Mucosa of descending colon (tissue), 3 donors: ENCODE measurements at regions not wholly inside any gene's neighbourhood (a gene's known extent, or its start where the extent isn't known, plus 50 kb on each side); places are given as distances from the start of the nearest gene placed in this dataset.

Source experiments
- ATAC-seq: fragments of 200-7000 bp; cut with Tn5 transposase; one replicate; pipeline ENCODE4 v1.9.1; 2020; ENCODE audit warnings: mild to moderate bottlenecking, moderate library complexity
- DNase-seq, 3 donors: peaks; one replicate each; pipeline ENCODE4 v3.0.0-alpha.2; 2020
- H3K36me3 ChIP-seq: fragments of 200-600 bp; one replicate; pipeline ENCODE4 v1.8.0; 2021; ENCODE audit warnings: low read depth, mild to moderate bottlenecking
- H3K4me1 ChIP-seq: fragments of 200-600 bp; one replicate; pipeline ENCODE4 v1.8.0; 2021; ENCODE audit warnings: low read depth, mild to moderate bottlenecking
- H3K4me3 ChIP-seq: fragments of 200-600 bp; one replicate; pipeline ENCODE4 v1.8.0; 2021; ENCODE audit warnings: mild to moderate bottlenecking
- H3K9me3 ChIP-seq: fragments of 200-600 bp; one replicate; pipeline ENCODE4 v1.8.0; 2021; ENCODE audit warnings: mild to moderate bottlenecking
- intact Hi-C, 2 donors: fragments of 100-400 bp; cut with DNase I in 1 of 2; cut with micrococcal nuclease in 1 of 2; formaldehyde crosslinking; loops; one replicate each; pipeline versions ENCODE4 v1.11.0 to v1.11.1; 2022; cut with DNase I, micrococcal nuclease
- TF ChIP-seq, protein P1 (sequence below): fragments of 200-600 bp; IDR thresholded peaks from one replicate; pipeline ENCODE4 v1.8.0; 2022; ENCODE audit warnings: antibody characterized with exemption, mild to moderate bottlenecking
- donor health status: DM: no; HTN: no; CAD: no; lungs with moderate emphysema.
- donor health status: DM: no; HTN: no; CAD: no.
- donor health status: DM: no; HTN: yes; CAD: no.

DNA sequence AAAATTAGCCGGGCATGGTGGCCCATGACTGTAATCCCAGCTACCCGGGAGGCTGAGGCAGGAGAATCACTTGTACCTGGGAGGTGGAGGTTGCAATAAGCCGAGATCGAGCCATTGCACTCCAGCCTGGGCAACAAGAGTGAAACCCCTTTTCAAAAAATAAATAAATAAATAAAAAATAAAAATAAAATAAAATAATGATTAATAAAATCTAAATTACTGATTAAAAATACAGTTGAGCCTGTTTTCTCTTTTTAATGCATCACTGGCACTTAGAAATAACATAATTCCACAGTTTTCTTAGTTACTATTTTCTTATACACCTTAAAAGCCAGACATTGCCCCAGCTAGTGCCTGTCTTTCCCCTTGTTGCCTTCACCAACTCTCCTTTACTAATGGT lies 922.8 kb upstream of the GJE1 start:
- DNase-seq (no peak), ATAC-seq (no peak)
- Histone ChIP-seq H3K4me1 (no peaks in the 10 kb centered on the region), H3K36me3 (no peaks in the 10 kb centered on the region), H3K4me3 (no peak overlapping the region), H3K9me3 (no peaks in the 10 kb centered on the region)
- TF ChIP-seq, protein P1, sequence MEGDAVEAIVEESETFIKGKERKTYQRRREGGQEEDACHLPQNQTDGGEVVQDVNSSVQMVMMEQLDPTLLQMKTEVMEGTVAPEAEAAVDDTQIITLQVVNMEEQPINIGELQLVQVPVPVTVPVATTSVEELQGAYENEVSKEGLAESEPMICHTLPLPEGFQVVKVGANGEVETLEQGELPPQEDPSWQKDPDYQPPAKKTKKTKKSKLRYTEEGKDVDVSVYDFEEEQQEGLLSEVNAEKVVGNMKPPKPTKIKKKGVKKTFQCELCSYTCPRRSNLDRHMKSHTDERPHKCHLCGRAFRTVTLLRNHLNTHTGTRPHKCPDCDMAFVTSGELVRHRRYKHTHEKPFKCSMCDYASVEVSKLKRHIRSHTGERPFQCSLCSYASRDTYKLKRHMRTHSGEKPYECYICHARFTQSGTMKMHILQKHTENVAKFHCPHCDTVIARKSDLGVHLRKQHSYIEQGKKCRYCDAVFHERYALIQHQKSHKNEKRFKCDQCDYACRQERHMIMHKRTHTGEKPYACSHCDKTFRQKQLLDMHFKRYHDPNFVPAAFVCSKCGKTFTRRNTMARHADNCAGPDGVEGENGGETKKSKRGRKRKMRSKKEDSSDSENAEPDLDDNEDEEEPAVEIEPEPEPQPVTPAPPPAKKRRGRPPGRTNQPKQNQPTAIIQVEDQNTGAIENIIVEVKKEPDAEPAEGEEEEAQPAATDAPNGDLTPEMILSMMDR: no peak
- intact Hi-C loops: no loop called here

GRCh38 chr6:141208101-141208500 lies 924.6 kb upstream of the GJE1 start:
- intact Hi-C loops: no loop called here
- Histone ChIP-seq H3K4me3 (no peak overlapping the region), H3K36me3 (no peaks in the 10 kb centered on the region), H3K4me1 (no peaks in the 10 kb centered on the region), H3K9me3 (no peaks in the 10 kb centered on the region)
- DNase-seq: no peak
- TF ChIP-seq, protein P1: no peak
- ATAC-seq: no peak

DNA sequence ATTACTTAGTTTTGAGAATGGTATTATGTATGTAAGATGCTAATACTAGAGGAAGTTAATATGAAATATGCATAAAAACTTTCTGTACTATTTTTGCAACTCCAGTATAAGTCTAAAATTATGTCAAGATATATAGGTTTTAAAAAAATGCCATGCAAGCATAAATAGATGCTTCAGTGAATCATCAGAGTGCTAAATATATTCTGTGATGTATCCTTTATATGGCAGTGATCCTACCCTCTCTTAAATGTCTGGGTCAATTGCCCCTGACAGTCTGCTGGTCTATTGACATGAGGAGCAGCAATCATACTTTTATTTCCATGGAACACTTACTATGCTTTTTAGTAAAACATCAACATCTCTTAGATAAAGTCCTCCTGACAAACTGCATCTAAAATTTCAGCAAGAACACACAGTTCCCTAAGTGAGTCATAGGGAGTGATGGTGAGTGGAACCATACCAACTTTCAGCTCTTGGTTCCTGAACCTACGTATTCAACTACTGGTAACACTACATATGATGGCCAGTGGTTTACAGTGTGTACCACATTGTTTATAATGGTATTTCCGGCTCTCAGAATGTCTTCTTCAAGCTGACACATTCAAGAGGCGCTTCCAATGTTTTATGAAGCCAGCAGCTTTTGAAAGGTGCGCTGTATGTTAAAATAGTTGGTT lies 928.7 kb upstream of the GJE1 start:
- TF ChIP-seq, protein P1: no peak
- DNase-seq: no peak
- no peak for ATAC-seq

GRCh38 chr6:141202626-141203025 lies 930.1 kb upstream of the GJE1 start:
- no peaks in the 10 kb centered on the region for H3K36me3 ChIP-seq
- no peak for ATAC-seq
- TF ChIP-seq, protein P1: no peak
- no peak for DNase-seq
- intact Hi-C loops: no loop called here
- H3K9me3 ChIP-seq: no peaks in the 10 kb centered on the region
- no peak overlapping the region for H3K4me3 ChIP-seq
- H3K4me1 ChIP-seq: no peaks in the 10 kb centered on the region

More for the DNA sequence above, 928.7 kb upstream of the GJE1 start:
- intact Hi-C loops: no loop called here
- Histone ChIP-seq H3K9me3 (no peaks in the 10 kb centered on the region), H3K4me1 (no peaks in the 10 kb centered on the region), H3K36me3 (no peaks in the 10 kb centered on the region), H3K4me3 (no peak overlapping the region)

- ATAC-seq (no peak), DNase-seq (no peak)
- TF ChIP-seq, protein P1: no peak
- H3K4me3 ChIP-seq: no peak overlapping the region
- intact Hi-C loops: no loop called here
- H3K36me3 ChIP-seq: no peaks in the 10 kb centered on the region
- H3K4me1 ChIP-seq: no peaks in the 10 kb centered on the region
- H3K9me3 ChIP-seq: no peaks in the 10 kb centered on the region
Observed at GRCh38 chr6:141199074-141199473, 933.7 kb upstream of the GJE1 start.
